Pulmonary artery endothelial cell (primary cell): ENCODE measurements at regions not wholly inside any gene's neighbourhood (a gene's known extent, or its start where the extent isn't known, plus 50 kb on each side); places are given as distances from the start of the nearest gene placed in this dataset.
A peak's percentile ranks its signal among the peaks of the same experiment; 100 is the strongest.
"Not testable (repeated sequence)": the region's sequence is repeated elsewhere in the genome, so short reads cannot be mapped to it uniquely, and the experiment has no call there.

Experiments
- DNase-seq: peaks from one replicate; pipeline ENCODE4 v3.0.0-alpha.2; 2011; ENCODE audit warnings: low read depth, low spot score

DNA sequence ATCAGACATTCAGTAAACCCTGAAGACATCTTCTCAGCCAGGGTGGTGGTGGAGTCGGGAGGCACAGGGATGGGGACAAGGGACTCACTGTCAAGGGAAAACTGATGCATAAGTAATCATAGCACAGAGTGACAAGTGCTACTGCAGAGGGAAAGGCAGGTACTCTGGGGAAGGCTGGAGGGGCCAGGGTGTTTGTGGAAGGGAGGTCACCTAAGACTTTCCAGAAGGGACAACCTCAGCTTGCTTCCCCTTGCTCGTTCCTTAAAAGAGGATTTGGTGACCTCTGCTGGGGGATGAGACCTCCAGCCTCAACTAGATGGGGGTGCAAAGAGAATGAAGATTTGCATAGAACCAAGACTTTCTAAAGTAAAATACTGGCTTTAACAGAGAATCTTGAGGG, 99.5 kb downstream of the SLC4A3 start:
- DNase-seq = no peak

DNA sequence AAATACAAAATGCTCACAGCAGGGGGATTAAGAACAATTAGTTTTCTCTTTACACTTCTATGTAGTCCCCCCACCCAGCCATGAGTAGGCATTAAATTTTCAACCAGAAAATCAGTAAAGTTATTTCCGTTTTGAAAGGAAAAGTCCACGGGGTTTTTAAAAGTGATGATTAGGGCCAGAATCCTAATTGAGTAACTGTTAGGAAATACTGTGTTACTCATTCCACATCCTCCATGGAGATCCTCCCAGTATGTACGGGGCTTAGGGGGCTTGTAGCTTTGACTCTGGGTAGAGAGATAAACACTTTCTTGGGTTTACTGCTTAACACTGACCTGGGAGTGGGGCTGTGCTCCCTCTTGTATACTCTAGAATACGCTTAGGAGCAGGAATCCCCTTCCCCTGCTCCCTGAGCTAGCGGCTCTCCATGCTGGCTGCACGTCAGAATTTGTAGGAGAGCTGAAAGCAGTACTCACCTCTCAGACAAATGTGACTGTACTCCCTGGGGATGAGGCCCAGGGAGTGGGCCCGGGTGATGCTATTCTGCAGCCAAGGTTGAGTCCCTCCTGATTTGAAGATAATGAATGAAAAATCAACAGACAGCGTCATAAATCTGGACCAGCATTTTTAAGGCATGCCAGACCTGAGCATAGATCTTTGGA, 100.5 kb downstream of the SLC4A3 start:
- no peak for DNase-seq

DNA sequence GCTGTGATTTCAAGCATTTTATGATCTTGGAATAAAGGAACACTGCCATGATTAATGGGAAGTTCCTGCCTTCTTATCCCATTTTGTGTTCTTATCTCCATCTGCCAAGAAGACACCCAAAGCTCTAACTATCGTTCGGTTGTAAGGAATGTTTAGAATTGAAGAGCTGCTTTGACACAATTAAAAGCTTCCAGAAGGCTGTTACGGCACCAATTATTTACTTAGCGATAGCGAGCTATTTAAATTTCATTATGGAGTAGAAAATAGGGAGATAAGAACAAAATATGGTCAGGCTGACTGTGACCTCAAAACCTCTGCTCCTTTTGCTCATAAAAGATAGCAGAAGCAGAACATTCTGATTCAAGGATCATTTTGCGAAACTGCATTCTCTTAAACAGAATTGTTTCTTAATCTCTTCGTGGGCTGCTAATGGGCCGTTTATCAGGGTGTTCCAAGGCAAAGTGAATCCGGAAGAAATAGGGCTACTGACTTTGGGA, 101.6 kb downstream of the SLC4A3 start:
- DNase-seq = no peak

DNA sequence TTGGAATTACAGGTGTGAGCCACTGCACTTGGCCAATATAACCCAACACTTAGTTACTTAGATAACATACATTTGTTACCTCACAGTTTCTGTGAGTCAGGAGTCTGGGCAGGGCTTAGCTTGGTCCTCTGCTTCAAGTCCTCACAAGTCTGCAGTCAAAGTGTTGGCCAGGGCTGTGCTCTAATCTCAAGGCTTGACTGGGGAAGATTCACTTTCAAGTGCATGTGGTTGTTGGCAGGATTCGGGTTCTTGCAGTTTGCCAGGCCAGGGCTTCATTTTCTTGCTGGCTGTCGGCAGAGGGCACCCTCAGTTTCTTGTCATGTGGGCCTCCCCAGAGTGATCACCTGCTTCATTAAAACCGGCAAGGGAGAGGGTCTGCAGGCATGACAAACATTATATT, 103.7 kb downstream of the SLC4A3 start:
- no peak for DNase-seq

DNA sequence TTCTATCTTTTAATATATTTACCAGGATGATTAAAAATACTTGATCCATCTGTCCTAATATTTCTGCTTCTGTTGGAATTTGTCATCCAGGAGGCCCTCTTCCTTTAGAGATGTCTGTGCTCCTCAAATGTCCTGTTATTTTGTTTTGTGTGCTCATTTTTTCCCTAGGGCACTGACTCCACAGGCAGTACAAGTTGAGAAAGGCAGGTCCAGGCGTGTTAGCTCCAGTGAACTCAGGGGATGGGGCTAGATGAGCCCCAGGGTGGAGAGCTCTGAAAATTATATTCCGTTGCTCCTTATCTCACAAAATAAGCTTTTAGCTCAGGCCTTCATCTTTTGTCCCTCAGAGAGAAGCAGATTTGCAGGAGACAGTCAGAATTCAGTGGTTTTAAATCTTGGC, 105.7 kb downstream of the SLC4A3 start:
- DNase-seq = no peak

DNA sequence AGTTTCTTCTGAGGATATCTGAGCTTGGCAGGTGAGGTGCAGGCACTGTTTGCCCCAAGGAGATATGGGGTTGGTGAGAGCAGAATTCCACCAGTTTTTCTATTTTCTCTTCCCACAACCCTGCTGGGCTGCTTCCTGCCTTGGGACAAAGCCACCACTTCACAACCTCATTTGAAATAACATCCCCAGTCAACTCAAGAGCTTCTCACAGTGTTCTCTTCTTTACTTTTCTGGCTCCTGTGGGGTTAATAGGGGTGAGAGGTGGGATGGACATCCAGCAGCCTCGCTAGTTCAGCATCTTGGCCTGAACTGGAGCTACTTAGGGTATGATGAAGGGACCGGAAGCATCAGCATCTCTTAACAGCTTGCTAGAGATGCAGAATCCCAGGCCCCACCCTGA, 106.3 kb downstream of the SLC4A3 start:
- no peak for DNase-seq

DNA sequence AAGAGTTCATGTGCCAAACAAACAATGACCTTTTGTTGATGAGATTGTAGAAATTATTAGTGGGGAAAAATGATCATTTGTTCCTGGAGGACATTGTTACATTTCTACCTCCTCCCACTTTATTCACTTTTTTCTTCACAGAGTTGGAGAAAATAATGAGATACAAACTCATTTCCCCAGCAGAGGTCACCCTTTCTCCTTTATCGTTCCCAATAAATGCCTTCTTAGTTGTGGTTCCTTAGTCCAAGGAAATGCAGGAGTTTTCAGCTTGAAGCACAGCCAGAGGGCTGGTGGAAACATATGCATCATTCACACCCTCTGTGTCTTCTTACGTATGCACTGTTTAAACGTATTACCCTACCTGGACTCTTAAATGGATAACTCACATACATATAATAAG, 108.8 kb downstream of the SLC4A3 start:
- peak; percentile 15 for DNase-seq

DNA sequence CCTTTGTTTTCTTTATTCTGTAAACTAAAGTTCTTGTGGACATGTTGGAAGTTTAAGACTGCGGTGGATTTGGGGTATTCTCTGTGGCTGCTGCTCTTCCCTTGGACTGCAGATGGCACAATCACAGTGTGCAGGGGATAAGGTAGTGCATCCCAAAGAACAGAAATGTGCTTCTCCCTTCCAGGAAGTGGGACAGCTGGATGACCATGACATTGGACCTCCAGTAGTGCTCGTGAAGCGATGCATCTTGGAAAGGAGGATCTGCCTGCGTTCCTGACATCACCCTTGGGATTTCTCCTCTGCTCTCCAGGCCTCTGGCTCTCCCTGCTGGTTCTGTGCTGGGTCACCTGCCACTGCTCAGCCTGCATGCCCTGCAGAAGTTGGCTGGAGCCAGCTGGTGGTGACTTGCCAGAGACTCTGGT, 109.9 kb downstream of the SLC4A3 start:
- no peak for DNase-seq

DNA sequence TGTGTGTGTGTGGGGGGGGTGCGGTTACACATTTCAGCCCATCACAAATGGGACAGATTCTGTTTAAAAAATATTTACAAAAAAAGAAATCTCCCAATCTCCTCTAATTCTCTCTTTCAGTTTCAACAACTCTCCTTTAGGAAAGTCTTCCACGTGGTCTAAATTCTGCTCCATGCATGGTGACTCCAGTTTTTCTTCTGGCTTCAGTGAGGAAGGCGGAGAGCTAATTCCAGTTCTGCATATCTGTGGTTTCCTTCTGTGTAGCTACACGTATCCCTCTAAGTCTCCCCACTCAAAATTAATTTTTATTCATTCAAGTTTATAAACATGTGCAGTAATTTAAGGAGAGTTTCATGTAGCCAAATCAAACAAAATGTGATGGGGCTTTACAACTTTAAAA, 111.6 kb downstream of the SLC4A3 start:
- DNase-seq = no peak

DNA sequence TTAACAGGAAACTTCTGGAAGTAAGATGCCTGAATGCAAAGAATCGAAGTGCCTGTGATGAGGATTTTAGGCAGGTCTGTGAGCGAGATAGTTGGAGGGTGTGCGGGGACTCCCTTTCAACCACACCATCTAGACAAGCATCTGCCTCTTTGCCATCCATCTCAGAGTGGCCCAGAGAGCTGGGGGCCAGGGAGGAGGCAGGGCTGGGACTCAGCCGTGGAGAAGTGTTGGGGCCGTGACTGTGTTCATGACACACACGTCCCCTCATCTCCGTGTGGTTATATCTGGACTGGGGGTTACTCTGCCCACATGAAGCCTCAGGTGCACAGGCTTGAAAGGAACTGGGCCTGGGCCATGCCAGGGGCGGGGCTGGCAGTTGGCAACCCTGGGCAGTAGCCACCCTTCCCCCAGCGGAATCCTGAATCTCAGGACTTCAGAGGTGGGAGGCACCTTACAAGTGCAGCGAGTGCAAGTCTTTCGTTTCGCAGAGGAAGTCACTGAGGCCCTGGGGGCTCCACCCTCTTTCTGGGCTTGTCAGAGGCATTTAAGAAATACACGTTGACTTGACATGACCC, 112.5 kb downstream of the SLC4A3 start:
- no peak for DNase-seq

DNA sequence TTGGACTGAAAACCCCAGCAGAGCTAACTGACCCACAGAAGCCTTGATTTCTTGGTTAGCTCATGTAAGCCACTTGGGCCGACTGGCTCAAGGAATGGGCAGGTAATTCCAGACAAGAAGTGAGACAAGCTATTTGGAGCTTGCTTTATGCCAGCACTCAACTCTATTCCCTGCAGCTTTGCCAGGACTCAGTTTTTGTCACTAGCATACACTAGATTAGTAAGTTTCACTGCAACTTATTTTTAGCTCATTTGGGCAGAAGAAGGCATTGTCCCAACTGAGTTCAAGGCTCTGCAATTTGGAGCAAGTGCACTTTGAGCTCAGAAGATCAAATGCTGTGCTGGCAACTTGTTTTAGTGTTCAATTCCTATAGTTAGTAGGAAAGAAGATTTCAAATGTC, 116.1 kb downstream of the SLC4A3 start:
- DNase-seq = no peak

DNA sequence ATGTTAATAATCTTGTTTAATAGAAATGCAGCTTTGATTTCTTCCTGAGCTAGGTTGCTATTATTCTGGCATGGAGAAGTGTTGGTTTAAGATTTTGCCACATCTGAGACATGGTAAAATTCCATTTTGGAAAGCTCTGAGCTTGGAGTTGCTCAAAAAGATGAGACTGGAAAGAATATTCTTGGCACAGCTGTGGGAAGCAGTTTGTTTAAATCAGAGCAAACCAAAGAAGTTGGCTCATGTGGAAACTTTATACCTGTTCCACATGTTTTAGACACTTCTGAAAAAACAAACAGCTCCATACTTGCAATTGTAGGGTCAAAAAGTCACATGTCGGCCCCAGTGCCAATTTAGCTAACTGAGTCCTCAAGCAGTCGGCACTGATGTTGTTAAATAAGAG, 116.6 kb downstream of the SLC4A3 start:
- DNase-seq = no peak

DNA sequence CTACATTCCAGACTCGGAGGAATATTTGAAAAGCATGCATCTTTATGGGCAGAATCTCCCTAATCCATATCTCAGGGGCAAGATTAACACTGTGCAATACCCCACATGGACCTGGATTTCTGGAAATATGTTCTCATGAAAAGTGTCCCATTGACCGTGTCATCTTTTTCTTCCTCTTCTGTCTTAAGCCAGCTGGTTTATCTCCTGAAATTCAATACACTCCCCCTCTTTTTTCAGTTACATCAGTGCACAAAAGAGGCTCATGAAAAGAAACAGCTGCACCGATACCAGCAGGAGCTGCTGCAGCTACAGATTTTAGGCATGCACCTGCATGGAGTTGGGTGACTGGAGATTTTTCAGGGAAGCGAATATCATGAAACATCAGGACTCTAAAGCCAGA, 117.2 kb downstream of the SLC4A3 start:
- no peak for DNase-seq

DNA sequence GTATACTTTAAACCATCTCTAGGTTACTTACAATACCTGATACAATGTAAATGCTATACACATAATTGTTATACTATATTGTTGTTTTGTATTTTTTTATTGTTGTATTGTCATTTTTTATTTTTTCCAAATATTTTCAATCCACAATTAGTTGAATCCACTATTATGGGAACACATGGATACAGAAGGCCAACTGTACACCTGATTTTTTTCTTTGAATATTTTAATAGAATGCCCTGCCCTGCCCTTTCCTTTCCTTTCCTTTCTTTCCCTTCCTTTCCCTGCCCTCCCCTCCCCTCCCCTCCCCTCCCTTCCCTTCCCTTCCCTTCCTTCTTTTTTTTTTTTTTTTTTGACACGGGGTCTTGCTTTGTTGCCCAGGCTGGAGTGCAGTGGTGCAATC, 120.2 kb downstream of the SLC4A3 start:
- DNase-seq = no peak

DNA sequence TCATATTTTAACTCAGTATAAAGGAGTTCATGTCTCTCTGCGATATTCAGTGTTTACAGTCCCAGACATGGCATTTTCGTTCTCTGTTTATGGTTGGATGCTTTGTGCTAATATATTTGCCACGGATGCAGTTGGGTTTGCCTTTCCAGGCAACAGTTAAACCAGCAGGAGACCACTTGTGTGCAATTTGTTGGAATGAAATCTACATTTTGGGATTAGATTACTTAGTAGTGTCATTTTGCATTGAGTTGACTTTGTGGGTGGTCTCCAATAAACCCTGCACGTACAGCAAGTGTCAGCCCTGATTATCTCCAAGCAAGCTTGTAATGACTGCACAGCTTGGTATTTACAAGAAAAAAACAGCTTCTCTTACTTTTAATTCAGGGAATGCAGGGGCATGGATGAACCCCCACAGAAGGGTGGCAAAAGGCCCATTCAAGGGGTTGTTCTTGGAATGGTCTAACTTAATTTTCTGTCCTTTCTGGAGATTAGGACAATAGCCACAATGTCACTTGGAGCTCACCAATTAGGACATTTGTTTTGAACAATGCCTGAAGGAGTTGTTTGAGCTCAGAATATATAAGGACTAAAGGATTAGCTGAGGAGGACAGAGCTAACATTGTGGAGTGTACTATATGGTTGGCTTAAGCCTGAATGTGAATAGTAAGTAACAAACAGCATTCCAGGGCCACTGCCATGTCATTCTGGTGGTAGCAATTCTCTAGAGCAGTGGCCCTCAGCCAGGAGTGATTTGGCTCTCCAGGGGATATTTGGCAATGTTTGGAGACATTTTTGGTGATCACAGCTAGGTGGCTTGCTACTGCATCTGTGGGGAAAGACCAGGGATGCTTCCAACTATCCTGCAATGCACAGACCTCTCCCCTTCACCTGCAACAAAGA, 121.5 kb downstream of the SLC4A3 start:
- DNase-seq = no peak

DNA sequence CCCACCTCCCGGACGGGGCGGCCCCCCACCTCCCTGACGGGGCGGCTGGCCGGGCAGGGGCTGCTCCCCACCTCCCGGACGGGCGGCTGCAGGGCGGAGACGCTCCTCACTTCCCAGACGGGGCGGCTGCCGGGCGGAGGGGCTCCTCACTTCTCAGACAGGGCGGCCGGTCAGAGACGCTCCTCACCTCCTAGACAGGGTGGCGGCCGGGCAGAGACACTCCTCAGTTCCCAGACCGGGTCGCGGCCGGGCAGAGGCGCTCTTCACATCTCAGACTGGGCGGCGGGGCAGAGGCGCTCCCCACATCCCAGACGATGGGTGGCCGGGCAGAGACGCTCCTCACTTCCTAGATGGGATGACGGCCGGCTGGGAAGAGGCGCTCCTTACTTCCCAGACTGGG, 123.7 kb downstream of the SLC4A3 start:
- DNase-seq = not testable (repeated sequence)

DNA sequence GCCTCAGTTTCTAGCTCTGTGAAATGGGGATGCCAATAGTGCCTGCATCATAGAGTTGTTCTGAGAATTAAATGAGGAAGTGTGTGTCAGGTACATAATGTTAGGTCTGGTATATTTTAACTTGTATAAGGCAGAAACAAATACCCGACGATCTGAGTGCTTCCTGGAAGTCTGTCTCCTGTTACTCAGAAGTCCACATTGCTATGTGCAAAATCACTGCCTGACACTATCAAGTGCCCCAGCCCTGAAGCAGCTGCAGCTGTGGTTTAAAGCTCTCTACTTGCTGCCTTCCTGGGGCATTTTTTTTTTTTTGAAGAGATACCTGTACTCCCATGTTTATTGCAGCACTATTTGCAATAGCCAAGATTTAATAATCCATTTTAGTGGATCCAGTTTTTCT, 125.3 kb downstream of the SLC4A3 start:
- no peak for DNase-seq

DNA sequence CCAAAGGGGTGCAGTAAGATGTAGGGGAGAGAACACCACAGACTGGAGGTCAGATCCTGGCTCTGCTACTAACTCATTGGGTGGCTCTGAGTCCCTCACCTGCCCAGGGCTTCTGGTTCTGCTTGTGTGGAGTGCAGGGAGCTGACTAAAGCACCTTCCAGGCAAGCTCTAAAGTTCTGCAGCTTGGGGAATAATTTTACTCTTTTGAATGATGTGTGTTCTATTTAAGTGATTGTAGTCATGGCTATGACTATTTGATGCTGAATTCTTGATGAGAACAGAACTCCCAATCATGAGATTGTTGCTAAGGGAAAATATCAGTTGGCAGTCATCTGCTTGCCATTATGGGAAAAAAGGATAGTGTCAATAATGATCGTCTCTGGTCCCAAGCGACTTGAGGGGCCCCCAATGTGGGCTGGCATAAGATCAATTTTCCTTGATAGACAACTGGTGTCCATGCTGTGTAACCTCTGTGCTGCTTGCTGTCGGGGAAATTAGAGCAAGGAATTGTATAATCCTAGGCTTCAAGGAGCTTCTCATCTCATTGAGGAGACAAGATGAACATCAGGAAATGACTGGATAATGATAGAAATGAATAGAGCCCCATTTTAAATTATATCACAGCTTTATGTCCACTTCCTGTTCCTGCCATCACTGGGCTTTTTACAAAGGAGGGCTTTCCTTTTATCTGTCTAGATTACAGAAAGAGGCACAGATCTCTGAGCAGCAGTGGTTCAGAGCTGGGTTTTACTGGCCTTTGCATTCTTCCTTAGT, 131.7 kb downstream of the SLC4A3 start:
- no peak for DNase-seq

DNA sequence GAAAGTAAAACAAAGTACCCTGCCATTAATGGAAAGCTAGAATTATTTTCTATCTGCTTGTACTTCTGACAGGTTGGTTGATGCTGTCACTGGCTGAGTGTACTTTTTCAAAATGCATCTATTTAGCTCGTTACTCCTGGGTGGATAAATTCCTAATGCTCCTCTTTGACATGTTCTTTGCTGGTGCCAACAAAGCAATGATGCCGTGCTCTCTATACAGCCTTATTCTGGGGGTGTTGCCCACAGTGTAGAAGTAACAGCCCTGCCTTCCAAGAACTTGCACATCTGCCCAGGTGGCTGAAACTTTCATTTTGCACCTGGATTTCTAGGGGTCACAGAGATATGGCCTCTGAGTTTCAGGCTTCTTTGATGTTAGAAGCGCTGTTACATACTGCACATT, 132.4 kb downstream of the SLC4A3 start:
- no peak for DNase-seq

DNA sequence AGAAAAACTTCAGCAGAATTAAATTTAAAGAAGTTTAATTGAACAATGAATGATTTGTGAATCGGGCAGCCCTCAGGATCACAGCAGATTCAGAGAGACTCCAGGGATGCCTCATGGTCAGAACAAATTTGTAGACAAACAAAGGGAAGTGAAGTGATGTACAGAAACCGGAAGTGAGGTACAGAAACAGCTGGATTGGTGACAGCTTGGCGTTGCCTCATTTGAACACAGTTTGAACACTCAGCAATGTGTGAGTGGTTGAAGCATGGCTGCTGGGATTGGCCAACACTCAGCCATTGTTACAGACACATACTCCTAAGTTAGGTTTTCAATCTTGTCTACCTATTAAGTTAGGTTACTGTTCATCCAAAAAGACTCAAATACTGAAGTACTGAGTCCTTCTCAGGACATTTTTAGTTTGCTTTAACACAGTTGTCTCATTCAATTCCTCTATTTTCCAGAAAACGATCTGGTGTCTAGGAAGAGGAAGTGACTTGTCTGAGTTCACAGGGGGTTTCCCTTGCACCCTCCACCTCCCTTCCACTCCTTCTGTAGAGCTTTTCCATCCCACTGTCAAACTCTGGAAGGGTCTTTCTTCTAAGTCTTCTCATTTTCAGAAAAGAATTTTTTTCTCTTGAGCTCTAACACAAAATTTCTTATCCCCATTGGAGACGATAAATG, 137.9 kb downstream of the SLC4A3 start:
- no peak for DNase-seq

DNA sequence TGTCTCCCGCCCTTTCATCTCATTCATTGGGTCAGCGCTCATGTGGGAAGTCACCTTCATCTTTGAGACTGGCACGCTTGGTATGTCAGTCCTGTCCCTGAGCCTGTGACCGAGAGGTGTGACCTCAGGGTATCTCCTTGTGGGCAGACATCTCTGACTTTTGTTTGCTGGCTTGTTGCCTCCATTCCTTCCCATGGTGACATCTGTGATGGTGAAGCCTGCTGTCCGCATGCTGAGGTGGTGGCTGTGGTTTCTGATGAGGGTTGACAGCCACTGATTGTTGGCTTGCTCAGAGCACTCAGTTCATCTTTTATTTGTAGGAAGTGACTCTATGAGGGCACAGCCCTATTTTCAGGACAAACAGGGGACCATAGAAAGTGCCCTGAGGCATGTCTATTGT, 139.2 kb downstream of the SLC4A3 start:
- DNase-seq = no peak
